ENCODE measurements at regions not wholly inside any gene's neighbourhood (a gene's known extent, or its start where the extent isn't known, plus 50 kb on each side); places are given as distances from the start of the nearest gene placed in this dataset.

GRCh38 chr11:38972220-38972619 lies 2374.2 kb upstream of the RAG2 start:
- H4K8ac ChIP-seq (replicated peaks; ENCODE audit: insufficient read length, low read depth, low read length), result no peak overlapping the region
- no peaks in the 10 kb centered on the region for H3K36me3 Mint-ChIP-seq (ENCODE audit: insufficient read depth in 1 of 3, low read depth in 3 of 3)

More at GRCh38 chr11:38972220-38972619, 2374.2 kb upstream of the RAG2 start:
- no peaks in the 10 kb centered on the region for H3K9me3 Mint-ChIP-seq
- Histone ChIP-seq H3K23me2 (ENCODE audit: insufficient read length, low read depth, low read length, poor library complexity, severe bottlenecking) (no peaks in the 10 kb centered on the region), H4K20me1 (ENCODE audit: control insufficient read depth, insufficient read depth, insufficient read length) (no peaks in the 10 kb centered on the region), H4K91ac (ENCODE audit: insufficient read length, low read depth, low read length) (no peak overlapping the region), H3K27me3 (ENCODE audit: insufficient read depth, low read length) (no peaks in the 10 kb centered on the region), H3K9ac (ENCODE audit: extremely low read depth, insufficient read length, low read length) (no peak overlapping the region), H3K18ac (ENCODE audit: insufficient read length, low read depth, low read length) (no peak overlapping the region), H3K79me1 (ENCODE audit: insufficient read depth, low read depth, low read length, poor library complexity, severe bottlenecking) (no peaks in the 10 kb centered on the region), H3K27ac (ENCODE audit: insufficient read length, low read depth, low read length) (no peak overlapping the region), H3K4ac (ENCODE audit: low read depth, low read length) (no peak overlapping the region), H2BK15ac (ENCODE audit: low read depth, low read length) (no peak overlapping the region), H2BK12ac (ENCODE audit: insufficient read length, low read depth, low read length) (no peak overlapping the region), H2BK120ac (ENCODE audit: low read depth, low read length, poor library complexity, severe bottlenecking) (no peak overlapping the region), H2AFZ (ENCODE audit: low read length) (no peak overlapping the region), H3K14ac (ENCODE audit: insufficient read depth, low read length) (no peak overlapping the region), H3K56ac (ENCODE audit: insufficient read length, low read depth, low read length) (no peak overlapping the region), H3K79me2 (ENCODE audit: insufficient read depth, low read length) (no peaks in the 10 kb centered on the region), H2BK5ac (ENCODE audit: insufficient read length, low read length) (no peak overlapping the region), H3K23ac (ENCODE audit: insufficient read length, low read depth, low read length) (no peak overlapping the region), H2BK20ac (ENCODE audit: low read depth, low read length, poor library complexity, severe bottlenecking) (no peak overlapping the region), H3K9me3 (ENCODE audit: control insufficient read depth, low read depth, low read length) (no peaks in the 10 kb centered on the region), H3T11ph (ENCODE audit: low read length) (no peak overlapping the region), H4K5ac (ENCODE audit: insufficient read length, low read depth, low read length) (no peak overlapping the region), H3K4me2 (ENCODE audit: insufficient read depth, insufficient read length, low read length) (no peak overlapping the region), H2AK5ac (ENCODE audit: insufficient read length, low read length) (no peak overlapping the region), H3K4me1 (ENCODE audit: insufficient read depth, low read length) (no peaks in the 10 kb centered on the region)
- no peaks in the 10 kb centered on the region; the same call in 1 of the 2 replicates for H3K27me3 Mint-ChIP-seq (ENCODE audit: low read depth)
- no peak overlapping the region for H3K4me3 Mint-ChIP-seq
- TF ChIP-seq, protein P1, sequence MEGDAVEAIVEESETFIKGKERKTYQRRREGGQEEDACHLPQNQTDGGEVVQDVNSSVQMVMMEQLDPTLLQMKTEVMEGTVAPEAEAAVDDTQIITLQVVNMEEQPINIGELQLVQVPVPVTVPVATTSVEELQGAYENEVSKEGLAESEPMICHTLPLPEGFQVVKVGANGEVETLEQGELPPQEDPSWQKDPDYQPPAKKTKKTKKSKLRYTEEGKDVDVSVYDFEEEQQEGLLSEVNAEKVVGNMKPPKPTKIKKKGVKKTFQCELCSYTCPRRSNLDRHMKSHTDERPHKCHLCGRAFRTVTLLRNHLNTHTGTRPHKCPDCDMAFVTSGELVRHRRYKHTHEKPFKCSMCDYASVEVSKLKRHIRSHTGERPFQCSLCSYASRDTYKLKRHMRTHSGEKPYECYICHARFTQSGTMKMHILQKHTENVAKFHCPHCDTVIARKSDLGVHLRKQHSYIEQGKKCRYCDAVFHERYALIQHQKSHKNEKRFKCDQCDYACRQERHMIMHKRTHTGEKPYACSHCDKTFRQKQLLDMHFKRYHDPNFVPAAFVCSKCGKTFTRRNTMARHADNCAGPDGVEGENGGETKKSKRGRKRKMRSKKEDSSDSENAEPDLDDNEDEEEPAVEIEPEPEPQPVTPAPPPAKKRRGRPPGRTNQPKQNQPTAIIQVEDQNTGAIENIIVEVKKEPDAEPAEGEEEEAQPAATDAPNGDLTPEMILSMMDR (conservative IDR thresholded peaks at IDR 0.05), result no peak
- no peaks in the 10 kb centered on the region for H3K4me1 Mint-ChIP-seq
- no CpG with 5 or more reads among the region's 1 CpG for WGBS (ENCODE audit: extremely low coverage, insufficient read length, low lambda C conversion rate)
- H3K27ac Mint-ChIP-seq, result no peak overlapping the region; a peak in 1 of 7 replicates
- no peak for DNase-seq
